IPS-15b (cell line): ENCODE measurements at regions not wholly inside any gene's neighbourhood (a gene's known extent, or its start where the extent isn't known, plus 50 kb on each side); places are given as distances from the start of the nearest gene placed in this dataset.

Experiments
- H3K27me3 ChIP-seq: one replicate; pipeline ENCODE4 v1.6.1; 2013; ENCODE audit warnings: low read length; ENCODE audit not compliant: control insufficient read depth, insufficient read depth
- H3K36me3 ChIP-seq: one replicate; pipeline ENCODE4 v1.6.1; 2013; ENCODE audit warnings: low read length; ENCODE audit not compliant: control insufficient read depth, insufficient read depth
- H3K4me1 ChIP-seq: one replicate; pipeline ENCODE4 v1.6.1; 2013; ENCODE audit warnings: mild to moderate bottlenecking, low read length; ENCODE audit not compliant: control insufficient read depth, insufficient read depth
- H3K4me3 ChIP-seq: one replicate; pipeline ENCODE4 v1.5.1; 2013; ENCODE audit warnings: low read depth, low read length
- H3K9ac ChIP-seq: one replicate; pipeline ENCODE4 v1.6.1; 2013; ENCODE audit warnings: low read depth, mild to moderate bottlenecking, low read length
- H3K9me3 ChIP-seq: one replicate; pipeline ENCODE4 v1.6.1; 2013; ENCODE audit warnings: mild to moderate bottlenecking, low read length; ENCODE audit not compliant: control insufficient read depth, insufficient read depth

GRCh38 chr1:55316947-55317662, 101.9 kb upstream of the USP24 start:
- Histone ChIP-seq H3K27me3 (no peaks in the 10 kb centered on the region), H3K4me3 (no peak overlapping the region), H3K9ac (no peak overlapping the region), H3K4me1 (no peaks in the 10 kb centered on the region), H3K36me3 (no peaks in the 10 kb centered on the region), H3K9me3 (no peaks in the 10 kb centered on the region)

- Histone ChIP-seq H3K27me3 (no peaks in the 10 kb centered on the region), H3K4me1 (no peaks in the 10 kb centered on the region), H3K4me3 (no peak overlapping the region), H3K36me3 (no peaks in the 10 kb centered on the region), H3K9ac (no peak overlapping the region), H3K9me3 (no peaks in the 10 kb centered on the region)
Observed at GRCh38 chr1:55316502-55316901, 101.3 kb upstream of the USP24 start.

- H3K27me3 ChIP-seq = no peaks in the 10 kb centered on the region
- H3K9ac ChIP-seq = no peak overlapping the region
- no peaks in the 10 kb centered on the region for H3K9me3 ChIP-seq
- no peak overlapping the region for H3K4me3 ChIP-seq
- no peaks in the 10 kb centered on the region for H3K4me1 ChIP-seq
- H3K36me3 ChIP-seq = no peaks in the 10 kb centered on the region
Observed at GRCh38 chr1:55315552-55315951, 100.4 kb upstream of the USP24 start.

GRCh38 chr1:55314740-55315139, 99.6 kb upstream of the USP24 start:
- H3K4me1 ChIP-seq = no peaks in the 10 kb centered on the region
- H3K27me3 ChIP-seq = no peaks in the 10 kb centered on the region
- H3K36me3 ChIP-seq = no peaks in the 10 kb centered on the region
- H3K4me3 ChIP-seq = no peak overlapping the region
- no peak overlapping the region for H3K9ac ChIP-seq
- no peaks in the 10 kb centered on the region for H3K9me3 ChIP-seq

- no peak overlapping the region for H3K4me3 ChIP-seq
- H3K36me3 ChIP-seq = no peaks in the 10 kb centered on the region
- no peaks in the 10 kb centered on the region for H3K4me1 ChIP-seq
- H3K9ac ChIP-seq = no peak overlapping the region
- no peaks in the 10 kb centered on the region for H3K9me3 ChIP-seq
- no peaks in the 10 kb centered on the region for H3K27me3 ChIP-seq
Observed at GRCh38 chr1:55313903-55314302, 98.7 kb upstream of the USP24 start.

- Histone ChIP-seq H3K9me3 (no peaks in the 10 kb centered on the region), H3K4me1 (no peaks in the 10 kb centered on the region), H3K4me3 (no peak overlapping the region), H3K9ac (no peak overlapping the region), H3K36me3 (no peaks in the 10 kb centered on the region), H3K27me3 (no peaks in the 10 kb centered on the region)
Observed at GRCh38 chr1:55311979-55312378, 96.8 kb upstream of the USP24 start.

GRCh38 chr1:55311057-55311641, 96.0 kb upstream of the USP24 start:
- no peak overlapping the region for H3K4me3 ChIP-seq
- H3K27me3 ChIP-seq = no peaks in the 10 kb centered on the region
- no peak overlapping the region for H3K9ac ChIP-seq
- no peaks in the 10 kb centered on the region for H3K4me1 ChIP-seq
- no peaks in the 10 kb centered on the region for H3K36me3 ChIP-seq
- no peaks in the 10 kb centered on the region for H3K9me3 ChIP-seq

- Histone ChIP-seq H3K9me3 (no peaks in the 10 kb centered on the region), H3K27me3 (no peaks in the 10 kb centered on the region), H3K4me1 (no peaks in the 10 kb centered on the region), H3K4me3 (no peak overlapping the region), H3K9ac (no peak overlapping the region), H3K36me3 (no peaks in the 10 kb centered on the region)
Observed at GRCh38 chr1:55310505-55310971, 95.4 kb upstream of the USP24 start.

GRCh38 chr1:55309786-55310504, 94.8 kb upstream of the USP24 start:
- H3K36me3 ChIP-seq = no peaks in the 10 kb centered on the region
- no peaks in the 10 kb centered on the region for H3K4me1 ChIP-seq
- no peaks in the 10 kb centered on the region for H3K27me3 ChIP-seq

GRCh38 chr1:55309053-55309452, 93.9 kb upstream of the USP24 start:
- H3K27me3 ChIP-seq = no peaks in the 10 kb centered on the region
- no peaks in the 10 kb centered on the region for H3K4me1 ChIP-seq
- H3K36me3 ChIP-seq = no peaks in the 10 kb centered on the region
- no peak overlapping the region for H3K4me3 ChIP-seq
- H3K9me3 ChIP-seq = no peaks in the 10 kb centered on the region
- H3K9ac ChIP-seq = no peak overlapping the region

More at GRCh38 chr1:55309786-55310504, 94.8 kb upstream of the USP24 start:
- H3K9me3 ChIP-seq = no peaks in the 10 kb centered on the region
- no peak overlapping the region for H3K9ac ChIP-seq
- no peak overlapping the region for H3K4me3 ChIP-seq

- Histone ChIP-seq H3K4me3 (no peak overlapping the region), H3K27me3 (no peaks in the 10 kb centered on the region), H3K9me3 (no peaks in the 10 kb centered on the region), H3K36me3 (no peaks in the 10 kb centered on the region), H3K9ac (no peak overlapping the region), H3K4me1 (no peaks in the 10 kb centered on the region)
Observed at GRCh38 chr1:55305735-55306134, 90.6 kb upstream of the USP24 start.
